Keratinocyte (primary cell): ENCODE measurements at regions not wholly inside any gene's neighbourhood (a gene's known extent, or its start where the extent isn't known, plus 50 kb on each side); places are given as distances from the start of the nearest gene placed in this dataset.

Experiments used
- CTCF ChIP-seq, 3 experiments: IDR thresholded peaks in 1 of 3; conservative IDR thresholded peaks in 1 of 3; optimal IDR thresholded peaks in 1 of 3; 2 replicates in 2 of 3; 3 replicates in 1 of 3; pipeline versions ENCODE3 to v1.5.1; 2011; ENCODE audit warnings: low read length in 3 of 3, mild to moderate bottlenecking in 3 of 3, moderate library complexity in 2 of 3, control low read depth in 1 of 3, inconsistent platforms in 1 of 3; ENCODE audit not compliant: insufficient read depth in 2 of 3; ENCODE audit errors: extremely low read depth in 1 of 3
- EZH2 ChIP-seq: IDR thresholded peaks from one replicate; pipeline ENCODE4 v1.6.1; 2012; ENCODE audit warnings: inconsistent platforms, mild to moderate bottlenecking, low read length, moderate library complexity

GRCh38 chr15:38678281-38678680 lies 113.7 kb upstream of the RASGRP1 start:
- no peak for TF ChIP-seq CTCF (optimal IDR thresholded peaks at IDR 0.05 in 1 of 3, IDR thresholded peaks at IDR 0.05 in 1 of 3, conservative IDR thresholded peaks at IDR 0.05 in 1 of 3; ENCODE audit: extremely low read depth in 1 of 3, insufficient read depth in 2 of 3, low read length in 3 of 3)
- no peak for TF ChIP-seq EZH2
